ENCODE measurements at regions not wholly inside any gene's neighbourhood (a gene's known extent, or its start where the extent isn't known, plus 50 kb on each side); places are given as distances from the start of the nearest gene placed in this dataset.

DNA sequence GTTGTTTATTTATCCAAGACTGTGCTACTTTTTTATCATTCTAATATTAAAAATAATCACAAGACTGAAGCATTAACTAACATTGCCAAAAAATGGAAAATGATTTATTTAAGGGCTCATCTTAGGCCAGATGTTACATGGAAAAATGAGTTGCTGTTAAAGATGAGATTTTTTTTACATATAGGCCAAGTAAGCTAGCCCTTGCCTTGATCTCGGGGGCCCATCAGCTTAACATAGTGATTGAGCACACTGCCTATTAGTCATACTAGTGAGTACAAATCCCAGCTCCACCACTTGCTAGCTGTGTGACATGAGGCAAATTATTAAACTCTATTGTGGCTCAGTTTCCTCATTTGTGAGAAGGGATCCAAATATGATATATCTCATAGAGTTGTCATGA lies 275.9 kb upstream of the SNX7 start:
- intact Hi-C loops (cut with DNase I) = no loop called here
- Histone ChIP-seq H3K9me3 (no peaks in the 10 kb centered on the region), H3K27ac (no peak overlapping the region), H3K27me3 (no peaks in the 10 kb centered on the region), H3K36me3 (no peaks in the 10 kb centered on the region), H3K4me3 (no peak overlapping the region), H3K4me1 (no peaks in the 10 kb centered on the region)
- ATAC-seq (no peak), DNase-seq (no peak)
- WGBS (ENCODE audit: insufficient coverage, low coverage, low lambda C conversion rate, missing lambda C conversion rate) = 54% methylated on average over 1 of the region's 1 CpG
- TF ChIP-seq, protein P1, sequence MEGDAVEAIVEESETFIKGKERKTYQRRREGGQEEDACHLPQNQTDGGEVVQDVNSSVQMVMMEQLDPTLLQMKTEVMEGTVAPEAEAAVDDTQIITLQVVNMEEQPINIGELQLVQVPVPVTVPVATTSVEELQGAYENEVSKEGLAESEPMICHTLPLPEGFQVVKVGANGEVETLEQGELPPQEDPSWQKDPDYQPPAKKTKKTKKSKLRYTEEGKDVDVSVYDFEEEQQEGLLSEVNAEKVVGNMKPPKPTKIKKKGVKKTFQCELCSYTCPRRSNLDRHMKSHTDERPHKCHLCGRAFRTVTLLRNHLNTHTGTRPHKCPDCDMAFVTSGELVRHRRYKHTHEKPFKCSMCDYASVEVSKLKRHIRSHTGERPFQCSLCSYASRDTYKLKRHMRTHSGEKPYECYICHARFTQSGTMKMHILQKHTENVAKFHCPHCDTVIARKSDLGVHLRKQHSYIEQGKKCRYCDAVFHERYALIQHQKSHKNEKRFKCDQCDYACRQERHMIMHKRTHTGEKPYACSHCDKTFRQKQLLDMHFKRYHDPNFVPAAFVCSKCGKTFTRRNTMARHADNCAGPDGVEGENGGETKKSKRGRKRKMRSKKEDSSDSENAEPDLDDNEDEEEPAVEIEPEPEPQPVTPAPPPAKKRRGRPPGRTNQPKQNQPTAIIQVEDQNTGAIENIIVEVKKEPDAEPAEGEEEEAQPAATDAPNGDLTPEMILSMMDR (IDR thresholded peaks at IDR 0.05) = no peak
- TF ChIP-seq POLR2A (IDR thresholded peaks at IDR 0.05) = no peak

DNA sequence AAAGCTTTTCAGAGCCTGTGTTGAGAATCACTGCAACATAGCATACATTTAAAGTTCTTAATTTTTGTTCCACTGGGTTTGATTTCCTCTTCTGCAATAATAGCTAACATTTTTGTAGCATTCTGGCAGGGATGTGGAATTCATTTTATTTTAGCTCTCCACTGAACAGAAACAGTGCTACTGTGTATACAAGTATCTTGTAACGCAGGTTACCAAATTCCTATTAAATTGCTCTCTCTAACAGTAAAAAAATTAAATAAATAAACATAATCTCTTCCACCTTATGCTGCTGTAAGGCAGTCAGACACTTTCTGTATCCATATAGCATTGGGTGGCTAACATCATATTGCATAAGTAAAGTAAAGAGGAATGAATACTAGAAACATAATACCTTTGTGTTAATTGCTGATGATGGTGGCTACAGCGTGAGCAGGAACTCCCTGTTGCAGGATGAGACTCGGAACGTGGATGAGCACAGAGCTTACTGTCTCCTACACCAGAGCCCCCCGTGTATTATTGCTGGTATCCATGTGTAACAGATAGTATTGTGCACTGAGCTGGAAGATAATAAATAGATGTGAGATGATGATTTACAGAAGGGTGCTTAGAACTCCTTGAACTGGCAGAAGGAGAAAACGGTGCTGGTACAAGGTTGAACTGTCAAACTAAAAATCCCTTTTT lies 276.9 kb upstream of the SNX7 start:
- intact Hi-C loops (cut with DNase I) = no loop called here
- WGBS (ENCODE audit: insufficient coverage, low coverage, low lambda C conversion rate, missing lambda C conversion rate) = 65% methylated on average over 6 of the region's 6 CpGs

DNA sequence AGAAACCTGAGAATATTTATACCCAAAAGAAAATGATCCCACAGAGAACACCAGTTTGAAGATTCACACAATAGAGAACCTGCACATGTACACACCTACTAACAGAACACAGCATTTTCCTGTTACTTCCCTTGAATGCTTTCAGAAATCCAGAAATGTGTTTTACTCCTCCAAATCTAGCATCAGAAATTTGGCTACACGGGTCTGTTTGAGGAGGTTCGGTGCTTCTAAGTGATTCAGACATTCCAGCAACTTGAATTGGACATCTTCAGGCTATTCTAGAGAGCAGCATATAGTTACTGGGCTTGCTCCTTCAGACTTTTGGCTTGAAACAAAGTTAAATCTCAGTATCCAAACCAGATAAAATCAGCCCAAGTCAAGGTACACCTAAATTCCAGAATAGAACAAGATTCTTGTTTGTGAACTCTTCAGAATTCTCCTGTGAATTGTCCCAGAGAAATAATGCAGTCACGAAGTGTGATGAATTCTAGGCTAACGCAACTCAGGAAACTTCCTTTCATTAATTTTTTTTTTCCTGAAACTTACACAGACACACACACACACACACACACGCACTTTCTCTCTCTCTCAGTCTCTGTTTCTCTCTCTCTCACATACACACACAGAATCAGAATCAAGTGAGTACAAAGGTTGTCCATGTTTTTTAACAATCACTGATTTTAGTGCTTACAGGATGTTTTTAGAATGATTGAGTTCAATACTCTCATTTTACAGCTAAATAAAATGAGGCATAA lies 278.4 kb upstream of the SNX7 start:
- DNase-seq = no peak
- intact Hi-C loops (cut with DNase I) = no loop called here
- Histone ChIP-seq H3K27ac (no peak overlapping the region), H3K36me3 (no peaks in the 10 kb centered on the region), H3K4me3 (no peak overlapping the region), H3K27me3 (no peaks in the 10 kb centered on the region), H3K9me3 (no peaks in the 10 kb centered on the region), H3K4me1 (no peaks in the 10 kb centered on the region)
- TF ChIP-seq, protein P1 (IDR thresholded peaks at IDR 0.05) = no peak
- no peak for TF ChIP-seq POLR2A (IDR thresholded peaks at IDR 0.05)
- ATAC-seq = no peak
- 50% methylated on average over 5 of the region's 5 CpGs for WGBS (ENCODE audit: insufficient coverage, low coverage, low lambda C conversion rate, missing lambda C conversion rate)

More for the DNA sequence above, 276.9 kb upstream of the SNX7 start:
- H3K9me3 ChIP-seq = no peaks in the 10 kb centered on the region
- no peak for TF ChIP-seq POLR2A (IDR thresholded peaks at IDR 0.05)
- TF ChIP-seq, protein P1 (IDR thresholded peaks at IDR 0.05) = no peak
- H3K27ac ChIP-seq = no peak overlapping the region
- DNase-seq (no peak), ATAC-seq (no peak)
- H3K27me3 ChIP-seq = no peaks in the 10 kb centered on the region
- H3K36me3 ChIP-seq = no peaks in the 10 kb centered on the region
- no peak overlapping the region for H3K4me3 ChIP-seq
- H3K4me1 ChIP-seq = no peaks in the 10 kb centered on the region

DNA sequence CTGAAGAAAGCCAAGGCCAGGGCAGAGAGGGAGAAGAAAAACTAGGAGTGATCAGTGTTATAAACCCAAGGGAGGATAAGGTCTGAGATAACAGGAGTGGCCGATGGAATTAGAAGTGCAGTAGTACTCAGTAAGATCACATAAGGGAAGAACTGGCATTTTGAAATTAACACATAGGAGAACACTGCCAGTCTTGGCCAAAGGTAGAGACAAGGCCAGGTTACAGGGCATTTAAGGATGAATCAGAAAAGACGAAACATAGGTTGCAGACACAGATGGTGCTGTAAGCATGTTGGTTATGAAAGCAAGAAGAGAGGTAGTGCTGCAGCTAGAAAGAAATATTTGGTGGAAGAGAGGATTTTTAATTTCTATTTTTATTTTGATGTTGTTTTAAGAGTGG lies 278.9 kb upstream of the SNX7 start:
- DNase-seq = no peak
- no peak overlapping the region for H3K4me3 ChIP-seq
- ATAC-seq = no peak
- no peaks in the 10 kb centered on the region for H3K27me3 ChIP-seq
- WGBS (ENCODE audit: insufficient coverage, low coverage, low lambda C conversion rate, missing lambda C conversion rate) = 83% methylated on average over 2 of the region's 2 CpGs
- no peaks in the 10 kb centered on the region for H3K36me3 ChIP-seq
- intact Hi-C loops (cut with DNase I) = no loop called here
- H3K9me3 ChIP-seq = no peaks in the 10 kb centered on the region
- no peaks in the 10 kb centered on the region for H3K4me1 ChIP-seq
- no peak overlapping the region for H3K27ac ChIP-seq
- TF ChIP-seq, protein P1 (IDR thresholded peaks at IDR 0.05) = no peak
